Suprapubic skin (tissue), 4 donors: ENCODE measurements at regions not wholly inside any gene's neighbourhood (a gene's known extent, or its start where the extent isn't known, plus 50 kb on each side); places are given as distances from the start of the nearest gene placed in this dataset.

Source experiments
- DNase-seq, 2 donors: peaks; one replicate each; pipeline ENCODE4 v3.0.0-alpha.2; 2019; ENCODE audit warnings: low spot score in 2 of 2
- H3K27ac ChIP-seq: fragments of 200-600 bp; sonication (generic); one replicate; pipeline ENCODE4 v1.5.1; 2019
- H3K27me3 ChIP-seq: fragments of 200-600 bp; sonication (generic); one replicate; pipeline ENCODE4 v1.5.1; 2019
- H3K36me3 ChIP-seq: fragments of 200-600 bp; sonication (generic); one replicate; pipeline ENCODE4 v1.5.1; 2019
- H3K4me1 ChIP-seq: fragments of 200-600 bp; sonication (generic); one replicate; pipeline ENCODE4 v1.5.1; 2019
- H3K4me3 ChIP-seq: fragments of 200-600 bp; sonication (generic); one replicate; pipeline ENCODE4 v1.5.1; 2019; ENCODE audit warnings: mild to moderate bottlenecking
- H3K9me3 ChIP-seq: fragments of 200-600 bp; sonication (generic); one replicate; pipeline ENCODE4 v1.5.1; 2019
- CTCF ChIP-seq, 2 donors: fragments of 200-600 bp in 1 of 2; fragments of 450-650 bp in 1 of 2; sonication (generic) in 1 of 2; IDR thresholded peaks; one replicate each; pipeline ENCODE4 v1.5.1; 2016 to 2019; ENCODE audit warnings: antibody characterized with exemption in 2 of 2, mild to moderate bottlenecking in 1 of 2, moderate library complexity in 1 of 2
- EP300 ChIP-seq: sonication (generic); formaldehyde crosslinking; IDR thresholded peaks from one replicate; pipeline ENCODE4 v1.6.1; 2017; ENCODE audit warnings: antibody characterized with exemption
- POLR2A ChIP-seq, 2 donors: fragments of 450-650 bp; IDR thresholded peaks; one replicate each; pipeline ENCODE4 v1.6.1; 2017; ENCODE audit warnings: antibody characterized with exemption in 2 of 2, mild to moderate bottlenecking in 2 of 2, moderate library complexity in 2 of 2
- POLR2AphosphoS5 ChIP-seq, 3 donors: sonication (generic); formaldehyde crosslinking; IDR thresholded peaks; one replicate each; pipeline ENCODE4 v1.6.1; 2017; ENCODE audit warnings: antibody characterized with exemption in 3 of 3
- WGBS: methylation state at CpG from one replicate; pipeline ENCODE4 v1.1.5; 2018; 5-methylcytosine and 5-hydroxymethylcytosine counted together

- WGBS: 80% methylated on average over 3 of the region's 3 CpGs
These were observed 456.8 kb downstream of the MTX2 start for GRCh38 chr2:176725873-176726645.

GRCh38 chr2:176727696-176728095, 458.5 kb downstream of the MTX2 start:
- Histone ChIP-seq H3K36me3 (no peaks in the 10 kb centered on the region), H3K27ac (no peak overlapping the region), H3K27me3 (no peaks in the 10 kb centered on the region), H3K4me3 (no peak overlapping the region), H3K4me1 (peaks cover 15% of the 10 kb centered on the region), H3K9me3 (no peaks in the 10 kb centered on the region)
- TF ChIP-seq POLR2AphosphoS5 (IDR thresholded peaks at IDR 0.05) (no peak), CTCF (IDR thresholded peaks at IDR 0.05) (no peak), EP300 (no peak)
- DNase-seq: no peak
- 89% methylated on average over 4 of the region's 4 CpGs for WGBS

More at GRCh38 chr2:176725873-176726645, 456.8 kb downstream of the MTX2 start:
- peaks cover 15% of the 10 kb centered on the region for H3K4me1 ChIP-seq
- TF ChIP-seq EP300 (no peak), CTCF (IDR thresholded peaks at IDR 0.05) (no peak), POLR2A (IDR thresholded peaks at IDR 0.05) (no peak), POLR2AphosphoS5 (IDR thresholded peaks at IDR 0.05) (no peak)
- H3K9me3 ChIP-seq: no peaks in the 10 kb centered on the region
- no peak for DNase-seq
- no peak overlapping the region for H3K4me3 ChIP-seq
- no peak overlapping the region for H3K27ac ChIP-seq
- no peaks in the 10 kb centered on the region for H3K36me3 ChIP-seq
- H3K27me3 ChIP-seq: no peaks in the 10 kb centered on the region

GRCh38 chr2:176729706-176730569, 460.7 kb downstream of the MTX2 start:
- Histone ChIP-seq H3K9me3 (no peaks in the 10 kb centered on the region), H3K4me1 (peaks cover 15% of the 10 kb centered on the region), H3K27me3 (no peaks in the 10 kb centered on the region), H3K4me3 (no peak overlapping the region), H3K27ac (no peak overlapping the region), H3K36me3 (no peaks in the 10 kb centered on the region)
- peak in 1 of 2 donors; percentile 66 for DNase-seq
- TF ChIP-seq CTCF (IDR thresholded peaks at IDR 0.05): no peak
- TF ChIP-seq POLR2A (IDR thresholded peaks at IDR 0.05): no peak
- no peak for TF ChIP-seq POLR2AphosphoS5 (IDR thresholded peaks at IDR 0.05)
- TF ChIP-seq EP300: no peak
- WGBS: 19% methylated on average over 1 of the region's 1 CpG

- Histone ChIP-seq H3K4me3 (no peak overlapping the region), H3K9me3 (no peaks in the 10 kb centered on the region), H3K4me1 (peaks cover 15% of the 10 kb centered on the region), H3K27ac (no peak overlapping the region), H3K36me3 (no peaks in the 10 kb centered on the region), H3K27me3 (no peaks in the 10 kb centered on the region)
- TF ChIP-seq CTCF (IDR thresholded peaks at IDR 0.05) (no peak), POLR2A (IDR thresholded peaks at IDR 0.05) (no peak), POLR2AphosphoS5 (IDR thresholded peaks at IDR 0.05) (no peak), EP300 (no peak)
- WGBS: 70% methylated on average over 1 of the region's 1 CpG
- no peak for DNase-seq
These were observed 463.5 kb downstream of the MTX2 start for GRCh38 chr2:176732780-176733179.
